HCT116 (cell line): ENCODE measurements at regions not wholly inside any gene's neighbourhood (a gene's known extent, or its start where the extent isn't known, plus 50 kb on each side); places are given as distances from the start of the nearest gene placed in this dataset.

Experiments
- ATAC-seq: fragments of 200-7000 bp; cut with Tn5 transposase; 2 replicates; pipeline ENCODE4 v1.9.1; 2020; ENCODE audit warnings: mild to moderate bottlenecking, moderate library complexity
- BruUV-seq: library from RNA; stranded (reverse); fragments of 400-500 nt; replicated peaks from 2 replicates; lab custom pipeline; 2021; lab: Mats Ljungman, UMichigan
- CTCF ChIA-PET: fragments of 300-600 bp; sonication (Branson Sonifier 250); formaldehyde crosslinking; loops from one replicate; lab custom pipeline; 2021; ENCODE audit warnings: antibody characterized with exemption; lab: Charles Lee
- POLR2A ChIA-PET: fragments of 300-600, 350-600 bp; sonication (Branson Sonifier 250); formaldehyde crosslinking; loops from one replicate; lab custom pipeline; 2021; ENCODE audit warnings: antibody characterized with exemption; lab: Charles Lee
- RAD21 ChIA-PET, 2 experiments: fragments of 300-600 bp; sonication (Branson Sonifier 250); formaldehyde crosslinking; loops; one replicate each; lab custom pipeline; 2023; ENCODE audit warnings: low total read pairs in 2 of 2; ENCODE audit not compliant: uncharacterized antibody in 2 of 2, unreplicated experiment in 2 of 2, low non-redundant PET in 1 of 2; lab: Charles Lee
- DNase-seq: peaks from one replicate; pipeline ENCODE4 v3.0.0-alpha.2; 2010; ENCODE audit warnings: low read depth, low spot score
- H2AFZ ChIP-seq: fragments of 200-600 bp; shearing (Covaris generic), sonication (generic); 2 replicates; pipeline ENCODE4 v1.6.1; 2017; ENCODE audit warnings: low read depth, mixed run types, mixed read lengths, antibody characterized with exemption, low read length; ENCODE audit not compliant: poor library complexity, severe bottlenecking
- H3K27ac ChIP-seq: 2 replicates; pipeline ENCODE4 v1.5.1; 2012; ENCODE audit warnings: low read depth, low read length
- H3K27me3 ChIP-seq: fragments of 200-600 bp; sonication (generic); 2 replicates; pipeline ENCODE4 v1.6.1; 2016; ENCODE audit warnings: mixed run types, low read length, mixed read lengths; ENCODE audit not compliant: insufficient read depth
- H3K36me3 ChIP-seq, 2 experiments: fragments of 200-500 bp in 1 of 2; fragments of 200-600 bp in 1 of 2; sonication (Bioruptor generic) in 1 of 2; sonication (generic) in 1 of 2; 2 replicates each; pipeline versions ENCODE4 v1.5.1 to v1.6.1; 2014 to 2016; ENCODE audit warnings: low read length in 2 of 2, inconsistent platforms in 1 of 2, mixed read lengths in 1 of 2, mixed run types in 1 of 2; ENCODE audit not compliant: insufficient read depth in 2 of 2, control insufficient read depth in 1 of 2
- H3K4me1 ChIP-seq, 2 experiments: fragments of 200-600 bp in 1 of 2; sonication (generic) in 1 of 2; 2 replicates each; pipeline versions ENCODE4 v1.5.1 to v1.6.1; 2012 to 2017; ENCODE audit warnings: low read length in 2 of 2, inconsistent platforms in 1 of 2, mild to moderate bottlenecking in 1 of 2, mixed read lengths in 1 of 2, mixed run types in 1 of 2, moderate library complexity in 1 of 2; ENCODE audit not compliant: insufficient read depth in 2 of 2, control insufficient read depth in 1 of 2
- H3K4me2 ChIP-seq: fragments of 200-600 bp; sonication (generic); 2 replicates; pipeline ENCODE4 v1.6.1; 2017; ENCODE audit warnings: mixed run types, low read length, mixed read lengths
- H3K4me3 ChIP-seq, 2 experiments: fragments of 200-600 bp in 1 of 2; sonication (generic) in 1 of 2; replicated peaks in 1 of 2; 2 replicates each; pipeline ENCODE4 v1.5.1; 2011 to 2016; ENCODE audit warnings: low read length in 2 of 2, control low read depth in 1 of 2, low read depth in 1 of 2, mild to moderate bottlenecking in 1 of 2, mixed read lengths in 1 of 2, mixed run types in 1 of 2
- H3K79me2 ChIP-seq: fragments of 200-600 bp; sonication (generic); 2 replicates; pipeline ENCODE4 v1.6.1; 2017; ENCODE audit warnings: mild to moderate bottlenecking, mixed run types, low read length, moderate library complexity, mixed read lengths; ENCODE audit not compliant: insufficient read depth
- H3K9ac ChIP-seq: fragments of 200-600 bp; sonication (generic); 2 replicates; pipeline ENCODE4 v1.6.1; 2016; ENCODE audit warnings: low read length, mixed read lengths
- H3K9me2 ChIP-seq: fragments of 200-600 bp; sonication (generic), shearing (Covaris generic); 2 replicates; pipeline ENCODE4 v1.6.1; 2017; ENCODE audit warnings: mixed run types, mild to moderate bottlenecking, moderate library complexity; ENCODE audit not compliant: insufficient read depth
- H3K9me3 ChIP-seq, 2 experiments: fragments of 200-500 bp in 1 of 2; fragments of 200-600 bp in 1 of 2; sonication (Bioruptor generic) in 1 of 2; sonication (generic) in 1 of 2; 2 replicates each; pipeline ENCODE4 v1.6.1; 2014 to 2017; ENCODE audit warnings: low read length in 2 of 2, mixed read lengths in 2 of 2, inconsistent platforms in 1 of 2, low read depth in 1 of 2, mild to moderate bottlenecking in 1 of 2, mixed run types in 1 of 2, moderate library complexity in 1 of 2; ENCODE audit not compliant: control insufficient read depth in 1 of 2, insufficient read depth in 1 of 2
- H4K20me1 ChIP-seq: fragments of 200-600 bp; sonication (generic), shearing (Covaris generic); 2 replicates; pipeline ENCODE4 v1.6.1; 2017; ENCODE audit warnings: mixed run types, mild to moderate bottlenecking, moderate library complexity; ENCODE audit not compliant: insufficient read depth
- CBX3 ChIP-seq: IDR thresholded peaks from 2 replicates; pipeline ENCODE4 v1.6.1; 2012; ENCODE audit warnings: low read depth
- CEBPB ChIP-seq: IDR thresholded peaks from 2 replicates; pipeline ENCODE4 v1.6.1; 2012; ENCODE audit warnings: low read depth
- CTCF ChIP-seq, 3 experiments: fragments of 200-600 bp in 1 of 3; sonication (generic) in 1 of 3; IDR thresholded peaks in 2 of 3; conservative IDR thresholded peaks in 1 of 3; 2 replicates each; pipeline ENCODE4 v1.5.1; 2012 to 2017; ENCODE audit warnings: low read depth in 2 of 3, low read length in 2 of 3, antibody characterized with exemption in 1 of 3, borderline replicate concordance in 1 of 3, control low read depth in 1 of 3, mild to moderate bottlenecking in 1 of 3, mixed read lengths in 1 of 3, mixed run types in 1 of 3, moderate library complexity in 1 of 3; ENCODE audit not compliant: insufficient read depth in 1 of 3
- EGR1 ChIP-seq: IDR thresholded peaks from 2 replicates; pipeline ENCODE4 v1.6.1; 2012; ENCODE audit warnings: low read depth
- FOSL1 ChIP-seq: IDR thresholded peaks from 2 replicates; pipeline ENCODE4 v1.6.1; 2012; ENCODE audit warnings: low read depth
- JUND ChIP-seq: IDR thresholded peaks from 2 replicates; pipeline ENCODE4 v1.6.1; 2012
- RAD21 ChIP-seq: IDR thresholded peaks from 2 replicates; pipeline ENCODE4 v1.6.1; 2012; ENCODE audit warnings: low read depth, mild to moderate bottlenecking
- SIN3A ChIP-seq: IDR thresholded peaks from 2 replicates; pipeline ENCODE4 v1.6.1; 2012; ENCODE audit warnings: low read depth
- ZBTB33 ChIP-seq: IDR thresholded peaks from 2 replicates; pipeline ENCODE4 v1.6.1; 2011; ENCODE audit warnings: mild to moderate bottlenecking, low read length, moderate library complexity; ENCODE audit not compliant: insufficient replicate concordance; ENCODE audit errors: extremely low read depth
- intact Hi-C: fragments of 100-400 bp; cut with micrococcal nuclease; formaldehyde crosslinking; loops from 2 replicates; pipeline ENCODE4 v1.10.0; 2022

- DNase-seq (no peak), ATAC-seq (no peak)
- TF ChIP-seq CEBPB (no peak), CBX3 (no peak), SIN3A (no peak), RAD21 (no peak), ZBTB33 (no peak), CTCF (IDR thresholded peaks at IDR 0.05 in 2 of 3, conservative IDR thresholded peaks at IDR 0.05 in 1 of 3; ENCODE audit: borderline replicate concordance in 1 of 3, insufficient read depth in 1 of 3, low read depth in 2 of 3, low read length in 2 of 3) (no peak), FOSL1 (no peak), JUND (no peak), EGR1 (no peak)
- H4K20me1 ChIP-seq, result no peaks in the 10 kb centered on the region
- no peaks in the 10 kb centered on the region for H3K9me3 ChIP-seq
- H3K79me2 ChIP-seq, result no peaks in the 10 kb centered on the region
- H3K27ac ChIP-seq, result no peak overlapping the region
- no TSS peak for BruUV-seq
- H3K9me2 ChIP-seq, result no peaks in the 10 kb centered on the region
- no peaks in the 10 kb centered on the region for H3K36me3 ChIP-seq
- H2AFZ ChIP-seq, result peak overlapping the region; percentile 37
- CTCF ChIA-PET, result no interaction called here
- intact Hi-C loops, result no loop called here
- no peak overlapping the region for H3K9ac ChIP-seq
- no peaks in the 10 kb centered on the region for H3K27me3 ChIP-seq
- H3K4me3 ChIP-seq, result no peak overlapping the region
- RAD21 ChIA-PET, result no interaction called here
- no peak overlapping the region for H3K4me2 ChIP-seq
- POLR2A ChIA-PET, result no interaction called here
- H3K4me1 ChIP-seq, result peaks cover 17 to 26% of the 10 kb centered on the region in 2 experiments
Observed at GRCh38 chr5:92637960-92638359, 943.1 kb downstream of the NR2F1-AS1 start.
